ENCODE measurements at regions not wholly inside any gene's neighbourhood (a gene's known extent, or its start where the extent isn't known, plus 50 kb on each side); places are given as distances from the start of the nearest gene placed in this dataset.
"Not testable (repeated sequence)": the region's sequence is repeated elsewhere in the genome, so short reads cannot be mapped to it uniquely, and the experiment has no call there.

DNA sequence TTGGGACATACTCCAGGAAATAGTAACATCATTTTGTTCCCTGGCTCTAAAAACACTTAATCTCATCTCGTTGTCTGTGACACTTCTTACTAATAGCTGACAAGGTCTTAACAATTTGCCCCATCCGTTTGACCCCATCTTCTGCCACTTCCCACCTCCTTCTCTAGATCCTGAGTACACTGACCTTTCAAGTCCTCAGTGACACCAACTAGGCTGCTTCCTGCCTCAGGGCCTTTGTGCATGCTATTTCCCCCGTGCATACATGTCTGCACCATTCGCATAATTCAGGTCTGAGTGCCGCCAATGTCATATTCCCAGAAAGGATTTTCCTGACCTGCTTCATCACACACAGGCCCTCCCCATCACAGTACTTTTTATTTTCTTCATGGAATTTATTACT lies 70.6 kb upstream of the CCND2 start:
- Histone ChIP-seq H3K9ac (ENCODE audit: low read depth, low read length) (no peak overlapping the region), H3K9me3 (ENCODE audit: control insufficient read depth, insufficient read depth, low read length) (peaks cover 6% of the 10 kb centered on the region; the same call in 1 of the 2 replicates), H3K4me1 (ENCODE audit: insufficient read depth, low read length) (peaks cover 33% of the 10 kb centered on the region), H3K36me3 (ENCODE audit: insufficient read depth, low read length) (no peaks in the 10 kb centered on the region)

DNA sequence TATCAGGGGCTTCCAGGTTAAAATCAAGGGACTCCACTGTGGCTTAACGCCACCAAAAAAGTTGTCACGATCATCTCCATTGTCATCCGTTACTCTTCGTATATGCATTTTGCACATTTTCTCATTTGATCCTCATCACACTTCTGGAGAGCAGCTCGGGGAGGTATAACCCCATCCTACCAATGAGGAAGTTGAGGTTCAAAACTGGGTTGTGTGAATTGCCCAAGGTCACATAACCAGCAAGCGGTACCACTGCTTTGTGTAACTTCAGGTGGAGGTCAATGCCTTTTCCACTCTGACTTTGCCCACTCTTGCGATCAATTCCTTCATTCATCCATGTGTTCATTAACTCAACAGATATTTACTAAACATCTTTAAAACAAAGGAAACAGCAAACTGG lies 71.1 kb upstream of the CCND2 start:
- Histone ChIP-seq H3K4me1 (ENCODE audit: insufficient read depth, low read length) (peaks cover 33% of the 10 kb centered on the region), H3K9ac (ENCODE audit: low read depth, low read length) (no peak overlapping the region), H3K36me3 (ENCODE audit: insufficient read depth, low read length) (no peaks in the 10 kb centered on the region), H3K9me3 (ENCODE audit: control insufficient read depth, insufficient read depth, low read length) (peaks cover 6% of the 10 kb centered on the region; the same call in 1 of the 2 replicates)

GRCh38 chr12:4201333-4202100 lies 72.0 kb upstream of the CCND2 start:
- Histone ChIP-seq H3K9me3 (ENCODE audit: control insufficient read depth, insufficient read depth, low read length) (peaks cover 6% of the 10 kb centered on the region; the same call in 1 of the 2 replicates), H3K9ac (ENCODE audit: low read depth, low read length) (no peak overlapping the region), H3K36me3 (ENCODE audit: insufficient read depth, low read length) (no peaks in the 10 kb centered on the region), H3K4me1 (ENCODE audit: insufficient read depth, low read length) (peaks cover 33% of the 10 kb centered on the region)

- no peak overlapping the region for H3K9ac ChIP-seq (ENCODE audit: low read depth, low read length)
- H3K9me3 ChIP-seq (ENCODE audit: control insufficient read depth, insufficient read depth, low read length) = peaks cover 6% of the 10 kb centered on the region; the same call in 1 of the 2 replicates
- H3K36me3 ChIP-seq (ENCODE audit: insufficient read depth, low read length) = no peaks in the 10 kb centered on the region
- peaks cover 19% of the 10 kb centered on the region for H3K4me1 ChIP-seq (ENCODE audit: insufficient read depth, low read length)
Measured at GRCh38 chr12:4197922-4198763, 75.4 kb upstream of the CCND2 start.

GRCh38 chr12:4196805-4197420 lies 76.6 kb upstream of the CCND2 start:
- H3K9ac ChIP-seq (ENCODE audit: low read depth, low read length) = no peak overlapping the region
- H3K9me3 ChIP-seq (ENCODE audit: control insufficient read depth, insufficient read depth, low read length) = peaks cover 6% of the 10 kb centered on the region; the same call in 1 of the 2 replicates
- no peaks in the 10 kb centered on the region for H3K36me3 ChIP-seq (ENCODE audit: insufficient read depth, low read length)
- H3K4me1 ChIP-seq (ENCODE audit: insufficient read depth, low read length) = peaks cover 11% of the 10 kb centered on the region

GRCh38 chr12:4194668-4195067 lies 78.9 kb upstream of the CCND2 start:
- Histone ChIP-seq H3K9ac (ENCODE audit: low read depth, low read length) (no peak overlapping the region), H3K9me3 (ENCODE audit: control insufficient read depth, insufficient read depth, low read length) (peaks cover 6% of the 10 kb centered on the region; the same call in 1 of the 2 replicates), H3K4me1 (ENCODE audit: insufficient read depth, low read length) (peaks cover 6% of the 10 kb centered on the region), H3K36me3 (ENCODE audit: insufficient read depth, low read length) (no peaks in the 10 kb centered on the region)

DNA sequence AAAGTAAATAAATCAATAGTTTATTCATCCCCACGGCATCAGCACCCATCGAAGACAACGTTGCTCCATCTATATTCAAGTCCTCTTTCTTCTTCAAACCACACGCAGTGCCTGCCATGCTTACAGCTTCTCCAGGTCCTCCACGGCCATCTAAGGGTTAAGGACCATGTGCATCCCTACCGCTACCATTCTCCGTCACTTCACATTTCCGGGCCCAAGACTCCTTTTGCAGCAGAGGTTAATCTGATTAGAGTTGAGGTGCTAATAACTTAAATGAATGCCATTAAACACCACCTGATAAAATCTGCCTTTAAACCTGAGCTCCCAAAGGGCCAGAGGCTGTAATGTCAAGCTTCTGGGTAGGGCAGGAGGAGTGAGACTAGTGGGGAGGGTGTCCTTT lies 79.7 kb upstream of the CCND2 start:
- Histone ChIP-seq H3K4me1 (ENCODE audit: insufficient read depth, low read length) (peaks cover 6% of the 10 kb centered on the region), H3K36me3 (ENCODE audit: insufficient read depth, low read length) (no peaks in the 10 kb centered on the region), H3K9ac (ENCODE audit: low read depth, low read length) (no peak overlapping the region), H3K9me3 (ENCODE audit: control insufficient read depth, insufficient read depth, low read length) (peaks cover 6% of the 10 kb centered on the region; the same call in 1 of the 2 replicates)

DNA sequence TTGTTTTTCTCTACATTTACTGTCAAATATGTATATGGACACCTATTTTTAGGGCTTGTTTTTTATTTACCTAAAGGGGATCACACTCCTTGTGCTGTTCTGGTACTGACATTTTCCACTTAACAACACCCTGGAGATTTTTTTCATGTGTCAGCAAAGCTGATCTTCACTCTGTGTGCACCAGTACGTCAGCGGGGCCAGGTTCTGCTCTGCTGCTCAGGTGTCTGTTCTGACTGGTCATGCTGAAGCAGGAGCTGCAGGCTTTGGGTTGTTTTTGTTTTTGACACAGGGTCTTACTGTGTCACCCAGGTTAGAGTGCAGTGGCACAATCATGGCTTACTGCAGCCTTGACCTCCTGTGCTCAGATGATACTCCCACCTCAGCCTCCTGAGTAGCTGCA lies 81.9 kb upstream of the CCND2 start:
- Histone ChIP-seq H3K9me3 (ENCODE audit: control insufficient read depth, insufficient read depth, low read length) (no peaks in the 10 kb centered on the region), H3K9ac (ENCODE audit: low read depth, low read length) (no peak overlapping the region), H3K36me3 (ENCODE audit: insufficient read depth, low read length) (no peaks in the 10 kb centered on the region), H3K4me1 (ENCODE audit: insufficient read depth, low read length) (peaks cover 6% of the 10 kb centered on the region)

GRCh38 chr12:4191149-4191548 lies 82.4 kb upstream of the CCND2 start:
- no peak overlapping the region for H3K9ac ChIP-seq (ENCODE audit: low read depth, low read length)
- H3K36me3 ChIP-seq (ENCODE audit: insufficient read depth, low read length) = no peaks in the 10 kb centered on the region
- H3K4me1 ChIP-seq (ENCODE audit: insufficient read depth, low read length) = peaks cover 6% of the 10 kb centered on the region
- no peaks in the 10 kb centered on the region for H3K9me3 ChIP-seq (ENCODE audit: control insufficient read depth, insufficient read depth, low read length)

- no peaks in the 10 kb centered on the region for H3K9me3 ChIP-seq (ENCODE audit: control insufficient read depth, insufficient read depth, low read length)
- H3K4me1 ChIP-seq (ENCODE audit: insufficient read depth, low read length) = peaks cover 6% of the 10 kb centered on the region
- H3K9ac ChIP-seq (ENCODE audit: low read depth, low read length) = no peak overlapping the region
- no peaks in the 10 kb centered on the region for H3K36me3 ChIP-seq (ENCODE audit: insufficient read depth, low read length)
Measured at GRCh38 chr12:4190366-4191063, 83.0 kb upstream of the CCND2 start.

DNA sequence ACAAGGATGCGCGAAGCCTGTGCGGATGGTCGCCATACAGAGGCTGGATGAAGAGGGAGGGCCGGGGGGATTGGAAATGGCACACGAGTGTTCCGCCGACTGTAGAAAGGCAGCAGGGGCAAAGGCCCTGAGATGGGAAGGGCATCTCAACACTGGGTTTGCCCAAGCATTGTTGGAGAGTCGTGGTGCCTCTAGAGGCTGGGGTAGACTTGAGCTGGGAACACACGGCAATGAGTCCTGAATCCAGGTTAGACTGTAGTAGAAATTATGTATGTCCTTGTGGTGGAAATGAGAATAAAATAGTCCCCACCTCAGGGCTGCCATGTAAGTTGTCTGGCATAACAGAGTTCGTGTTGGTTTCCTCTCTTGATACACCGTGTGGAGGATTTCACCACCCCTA lies 83.8 kb upstream of the CCND2 start:
- no peak overlapping the region for H3K9ac ChIP-seq (ENCODE audit: low read depth, low read length)
- peaks cover 6% of the 10 kb centered on the region for H3K4me1 ChIP-seq (ENCODE audit: insufficient read depth, low read length)
- no peaks in the 10 kb centered on the region for H3K36me3 ChIP-seq (ENCODE audit: insufficient read depth, low read length)
- H3K9me3 ChIP-seq (ENCODE audit: control insufficient read depth, insufficient read depth, low read length) = no peaks in the 10 kb centered on the region

DNA sequence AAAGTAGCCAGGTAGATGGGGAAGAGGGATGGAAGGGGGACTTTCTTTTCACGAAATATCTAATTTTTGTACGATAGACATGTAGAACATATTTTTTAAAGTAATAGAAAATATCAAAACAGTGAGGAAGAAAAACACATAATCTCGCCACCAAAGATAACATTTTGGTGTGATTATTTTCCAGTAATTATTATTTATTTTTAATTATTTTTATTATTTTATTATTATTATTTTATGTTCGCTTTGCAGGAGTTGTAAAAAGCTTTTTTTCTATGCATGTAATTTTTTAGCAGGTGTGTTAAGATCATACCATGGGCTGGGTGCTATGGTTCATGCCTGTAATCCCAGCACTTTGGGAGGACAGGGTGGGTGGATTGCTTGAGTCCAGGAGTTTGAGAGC lies 85.6 kb upstream of the CCND2 start:
- Histone ChIP-seq H3K36me3 (ENCODE audit: insufficient read depth, low read length) (no peaks in the 10 kb centered on the region), H3K9me3 (ENCODE audit: control insufficient read depth, insufficient read depth, low read length) (no peaks in the 10 kb centered on the region), H3K9ac (ENCODE audit: low read depth, low read length) (no peak overlapping the region), H3K4me1 (ENCODE audit: insufficient read depth, low read length) (no peaks in the 10 kb centered on the region; the same call in 1 of the 2 replicates)

DNA sequence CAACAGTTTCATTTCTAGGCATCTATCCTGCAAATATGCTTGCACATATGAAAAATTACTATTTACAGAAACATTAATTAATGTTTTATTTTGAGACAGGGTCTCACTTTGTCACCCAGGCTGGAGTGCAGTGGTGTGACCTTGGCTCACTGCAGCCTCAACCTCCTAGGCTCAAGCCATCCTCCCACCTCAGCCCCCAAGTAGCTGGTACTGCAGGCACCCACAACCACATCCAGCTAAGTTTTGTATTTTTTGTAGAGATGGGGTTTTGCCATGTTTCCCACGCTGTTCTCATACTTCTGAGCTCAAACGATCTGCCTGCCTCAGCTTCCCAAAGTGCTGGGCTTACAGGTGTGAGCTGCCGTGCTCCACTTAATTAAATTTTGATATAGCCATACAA lies 86.2 kb upstream of the CCND2 start:
- H3K4me1 ChIP-seq (ENCODE audit: insufficient read depth, low read length); H3K9ac ChIP-seq (ENCODE audit: low read depth, low read length); H3K9me3 ChIP-seq (ENCODE audit: control insufficient read depth, insufficient read depth, low read length); H3K36me3 ChIP-seq (ENCODE audit: insufficient read depth, low read length): not testable (repeated sequence)
